ENCODE measurements at regions not wholly inside any gene's neighbourhood (a gene's known extent, or its start where the extent isn't known, plus 50 kb on each side); places are given as distances from the start of the nearest gene placed in this dataset.

DNA sequence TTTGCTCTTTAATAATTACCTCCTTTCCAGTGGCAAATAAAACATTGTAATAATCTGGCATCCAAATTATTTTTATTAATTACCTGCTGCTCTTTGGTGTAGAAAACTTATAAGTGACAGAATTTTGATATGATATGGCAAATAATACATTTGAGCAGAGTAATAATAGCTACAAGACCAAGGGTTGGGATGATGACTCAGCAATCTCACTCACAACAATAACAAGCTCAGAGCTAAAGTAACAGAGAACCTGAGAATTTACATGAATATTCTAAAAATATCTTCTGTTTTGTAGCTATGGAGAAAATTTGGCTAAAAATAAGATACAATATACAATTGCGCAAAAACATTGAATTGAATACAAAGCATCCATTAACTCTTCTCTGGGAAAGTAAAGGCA, 480.8 kb upstream of the COBL start:
- ChIA-PET POLR2A (no interaction called here), CTCF (no interaction called here)
- no peak overlapping the region for H3K27ac ChIP-seq (ENCODE audit: extremely low read depth, low read depth, low read length)
- no peaks in the 10 kb centered on the region for H3K36me3 ChIP-seq (ENCODE audit: control insufficient read depth in 2 of 2, insufficient read depth in 1 of 2, low read length in 2 of 2)
- H3K9me3 ChIP-seq (ENCODE audit: control insufficient read depth, insufficient read depth, low read depth, low read length): no peaks in the 10 kb centered on the region
- H3K4me3 ChIP-seq (ENCODE audit: low read depth, low read length): no peak overlapping the region
- TF ChIP-seq, protein P1, sequence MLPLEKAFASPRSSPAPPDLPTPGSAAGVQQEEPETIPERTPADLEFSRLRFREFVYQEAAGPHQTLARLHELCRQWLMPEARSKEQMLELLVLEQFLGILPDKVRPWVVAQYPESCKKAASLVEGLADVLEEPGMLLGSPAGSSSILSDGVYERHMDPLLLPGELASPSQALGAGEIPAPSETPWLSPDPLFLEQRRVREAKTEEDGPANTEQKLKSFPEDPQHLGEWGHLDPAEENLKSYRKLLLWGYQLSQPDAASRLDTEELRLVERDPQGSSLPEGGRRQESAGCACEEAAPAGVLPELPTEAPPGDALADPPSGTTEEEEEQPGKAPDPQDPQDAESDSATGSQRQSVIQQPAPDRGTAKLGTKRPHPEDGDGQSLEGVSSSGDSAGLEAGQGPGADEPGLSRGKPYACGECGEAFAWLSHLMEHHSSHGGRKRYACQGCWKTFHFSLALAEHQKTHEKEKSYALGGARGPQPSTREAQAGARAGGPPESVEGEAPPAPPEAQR (tag by site-specific recombination; IDR thresholded peaks at IDR 0.05): no peak
- H3K4me1 ChIP-seq (ENCODE audit: control insufficient read depth, insufficient read depth, low read length): no peaks in the 10 kb centered on the region

DNA sequence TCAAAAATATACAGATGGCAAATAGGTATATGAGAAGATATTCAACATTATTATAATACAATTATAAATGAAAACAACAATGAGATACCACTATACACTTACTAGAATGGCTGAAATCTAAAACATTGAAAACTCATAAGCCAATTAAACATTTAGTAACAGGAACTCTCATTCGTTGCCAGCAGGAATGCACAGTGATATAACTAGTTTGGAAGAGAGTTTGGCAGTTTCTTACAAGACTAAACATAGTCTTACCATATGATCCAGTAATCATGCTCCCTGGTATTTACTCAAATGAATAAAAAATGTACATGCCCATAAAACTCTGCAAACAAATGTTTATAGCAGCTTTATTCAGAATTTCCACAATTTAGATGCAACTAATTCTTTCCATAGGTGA, 476.2 kb upstream of the COBL start:
- Histone ChIP-seq H3K4me1 (ENCODE audit: control insufficient read depth, insufficient read depth, low read length) (no peaks in the 10 kb centered on the region), H3K36me3 (ENCODE audit: control insufficient read depth in 2 of 2, insufficient read depth in 1 of 2, low read length in 2 of 2) (no peaks in the 10 kb centered on the region), H3K9me3 (ENCODE audit: control insufficient read depth, insufficient read depth, low read depth, low read length) (no peaks in the 10 kb centered on the region), H3K27ac (ENCODE audit: extremely low read depth, low read depth, low read length) (no peak overlapping the region), H3K4me3 (ENCODE audit: low read depth, low read length) (no peak overlapping the region)
- POLR2A ChIA-PET: no interaction called here
- TF ChIP-seq ZFP41 (tag by site-specific recombination; IDR thresholded peaks at IDR 0.05; ENCODE audit: borderline replicate concordance) (no peak), ZNF514 (tag by site-specific recombination; IDR thresholded peaks at IDR 0.05) (no peak), ZNF366 (tag by site-specific recombination; conservative IDR thresholded peaks at IDR 0.05) (no peak)
- CTCF ChIA-PET: no interaction called here

DNA sequence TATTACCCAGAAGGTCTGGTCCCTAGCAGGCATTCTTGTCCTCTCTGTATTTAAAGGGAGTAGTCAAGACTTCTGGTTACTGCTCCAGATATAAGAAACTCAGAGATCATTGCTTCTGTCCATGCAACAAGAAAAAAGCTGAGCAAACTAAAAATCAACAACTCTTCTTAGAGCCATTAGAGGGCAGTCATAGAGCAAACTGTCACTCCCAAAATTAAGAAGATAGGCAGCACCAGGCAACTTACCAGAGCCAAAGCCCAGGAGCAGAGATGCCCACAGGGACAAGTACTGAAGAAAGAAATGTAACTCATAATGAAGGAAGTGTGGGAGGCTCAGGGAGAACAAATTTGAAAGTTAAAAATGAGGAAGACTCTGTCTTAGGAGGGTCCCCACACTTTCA, 472.9 kb upstream of the COBL start:
- CTCF ChIA-PET: interaction anchor here (0.7 kb wide), 1 partner anchor 358 kb away, joined by 4 read pairs; no protein-coding TSS in a partner anchor
- Histone ChIP-seq H3K9me3 (ENCODE audit: control insufficient read depth, insufficient read depth, low read depth, low read length) (no peaks in the 10 kb centered on the region; the same call in 1 of the 2 replicates), H3K4me3 (ENCODE audit: low read depth, low read length) (no peak overlapping the region), H3K4me1 (ENCODE audit: control insufficient read depth, insufficient read depth, low read length) (no peaks in the 10 kb centered on the region), H3K27ac (ENCODE audit: extremely low read depth, low read depth, low read length) (no peak overlapping the region), H3K36me3 (ENCODE audit: control insufficient read depth in 2 of 2, insufficient read depth in 1 of 2, low read length in 2 of 2) (no peaks in the 10 kb centered on the region)
- POLR2A ChIA-PET: no interaction called here
- TF ChIP-seq HOXA7 (CRISPR knock-in tag; IDR thresholded peaks at IDR 0.05; ENCODE audit: borderline replicate concordance): no peak
- TF ChIP-seq SCRT1 (tag by site-specific recombination; IDR thresholded peaks at IDR 0.05; ENCODE audit: borderline replicate concordance): no peak
- TF ChIP-seq KLF16 (tag by site-specific recombination; IDR thresholded peaks at IDR 0.05): no peak
- TF ChIP-seq PRDM1 (tag by site-specific recombination; IDR thresholded peaks at IDR 0.05): no peak
- TF ChIP-seq, protein P2, sequence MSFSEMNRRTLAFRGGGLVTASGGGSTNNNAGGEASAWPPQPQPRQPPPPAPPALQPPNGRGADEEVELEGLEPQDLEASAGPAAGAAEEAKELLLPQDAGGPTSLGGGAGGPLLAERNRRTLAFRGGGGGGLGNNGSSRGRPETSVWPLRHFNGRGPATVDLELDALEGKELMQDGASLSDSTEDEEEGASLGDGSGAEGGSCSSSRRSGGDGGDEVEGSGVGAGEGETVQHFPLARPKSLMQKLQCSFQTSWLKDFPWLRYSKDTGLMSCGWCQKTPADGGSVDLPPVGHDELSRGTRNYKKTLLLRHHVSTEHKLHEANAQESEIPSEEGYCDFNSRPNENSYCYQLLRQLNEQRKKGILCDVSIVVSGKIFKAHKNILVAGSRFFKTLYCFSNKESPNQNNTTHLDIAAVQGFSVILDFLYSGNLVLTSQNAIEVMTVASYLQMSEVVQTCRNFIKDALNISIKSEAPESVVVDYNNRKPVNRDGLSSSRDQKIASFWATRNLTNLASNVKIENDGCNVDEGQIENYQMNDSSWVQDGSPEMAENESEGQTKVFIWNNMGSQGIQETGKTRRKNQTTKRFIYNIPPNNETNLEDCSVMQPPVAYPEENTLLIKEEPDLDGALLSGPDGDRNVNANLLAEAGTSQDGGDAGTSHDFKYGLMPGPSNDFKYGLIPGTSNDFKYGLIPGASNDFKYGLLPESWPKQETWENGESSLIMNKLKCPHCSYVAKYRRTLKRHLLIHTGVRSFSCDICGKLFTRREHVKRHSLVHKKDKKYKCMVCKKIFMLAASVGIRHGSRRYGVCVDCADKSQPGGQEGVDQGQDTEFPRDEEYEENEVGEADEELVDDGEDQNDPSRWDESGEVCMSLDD (tag by site-specific recombination; IDR thresholded peaks at IDR 0.05): no peak
- TF ChIP-seq, protein P3, sequence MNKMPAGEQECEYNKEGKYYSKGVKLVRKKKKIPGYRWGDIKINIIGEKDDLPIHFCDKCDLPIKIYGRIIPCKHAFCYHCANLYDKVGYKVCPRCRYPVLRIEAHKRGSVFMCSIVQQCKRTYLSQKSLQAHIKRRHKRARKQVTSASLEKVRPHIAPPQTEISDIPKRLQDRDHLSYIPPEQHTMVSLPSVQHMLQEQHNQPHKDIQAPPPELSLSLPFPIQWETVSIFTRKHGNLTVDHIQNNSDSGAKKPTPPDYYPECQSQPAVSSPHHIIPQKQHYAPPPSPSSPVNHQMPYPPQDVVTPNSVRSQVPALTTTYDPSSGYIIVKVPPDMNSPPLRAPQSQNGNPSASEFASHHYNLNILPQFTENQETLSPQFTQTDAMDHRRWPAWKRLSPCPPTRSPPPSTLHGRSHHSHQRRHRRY (tag by site-specific recombination; IDR thresholded peaks at IDR 0.05): no peak
- no peak for TF ChIP-seq GLIS1 (tag by site-specific recombination; IDR thresholded peaks at IDR 0.05)
- TF ChIP-seq SETDB1 (IDR thresholded peaks at IDR 0.05; ENCODE audit: insufficient read length, low read length): no peak
- TF ChIP-seq, protein P4, sequence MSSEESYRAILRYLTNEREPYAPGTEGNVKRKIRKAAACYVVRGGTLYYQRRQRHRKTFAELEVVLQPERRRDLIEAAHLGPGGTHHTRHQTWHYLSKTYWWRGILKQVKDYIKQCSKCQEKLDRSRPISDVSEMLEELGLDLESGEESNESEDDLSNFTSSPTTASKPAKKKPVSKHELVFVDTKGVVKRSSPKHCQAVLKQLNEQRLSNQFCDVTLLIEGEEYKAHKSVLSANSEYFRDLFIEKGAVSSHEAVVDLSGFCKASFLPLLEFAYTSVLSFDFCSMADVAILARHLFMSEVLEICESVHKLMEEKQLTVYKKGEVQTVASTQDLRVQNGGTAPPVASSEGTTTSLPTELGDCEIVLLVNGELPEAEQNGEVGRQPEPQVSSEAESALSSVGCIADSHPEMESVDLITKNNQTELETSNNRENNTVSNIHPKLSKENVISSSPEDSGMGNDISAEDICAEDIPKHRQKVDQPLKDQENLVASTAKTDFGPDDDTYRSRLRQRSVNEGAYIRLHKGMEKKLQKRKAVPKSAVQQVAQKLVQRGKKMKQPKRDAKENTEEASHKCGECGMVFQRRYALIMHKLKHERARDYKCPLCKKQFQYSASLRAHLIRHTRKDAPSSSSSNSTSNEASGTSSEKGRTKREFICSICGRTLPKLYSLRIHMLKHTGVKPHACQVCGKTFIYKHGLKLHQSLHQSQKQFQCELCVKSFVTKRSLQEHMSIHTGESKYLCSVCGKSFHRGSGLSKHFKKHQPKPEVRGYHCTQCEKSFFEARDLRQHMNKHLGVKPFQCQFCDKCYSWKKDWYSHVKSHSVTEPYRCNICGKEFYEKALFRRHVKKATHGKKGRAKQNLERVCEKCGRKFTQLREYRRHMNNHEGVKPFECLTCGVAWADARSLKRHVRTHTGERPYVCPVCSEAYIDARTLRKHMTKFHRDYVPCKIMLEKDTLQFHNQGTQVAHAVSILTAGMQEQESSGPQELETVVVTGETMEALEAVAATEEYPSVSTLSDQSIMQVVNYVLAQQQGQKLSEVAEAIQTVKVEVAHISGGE (tag by site-specific recombination; conservative IDR thresholded peaks at IDR 0.05; ENCODE audit: low read depth): no peak
- no peak for TF ChIP-seq ZNF830 (tag by site-specific recombination; IDR thresholded peaks at IDR 0.05; ENCODE audit: low read depth)
- no peak for TF ChIP-seq ZNF292 (tag by site-specific recombination; IDR thresholded peaks at IDR 0.05; ENCODE audit: borderline replicate concordance, low read depth)
- TF ChIP-seq EGR2 (tag by site-specific recombination; IDR thresholded peaks at IDR 0.05; ENCODE audit: low read depth): no peak
- no peak for TF ChIP-seq ZNF521 (tag by site-specific recombination; IDR thresholded peaks at IDR 0.05)
- TF ChIP-seq ZNF776 (tag by site-specific recombination; IDR thresholded peaks at IDR 0.05; ENCODE audit: borderline replicate concordance): no peak
- no peak for TF ChIP-seq ZNF2 (tag by site-specific recombination; IDR thresholded peaks at IDR 0.05)
- TF ChIP-seq ZNF132 (tag by site-specific recombination; IDR thresholded peaks at IDR 0.05; ENCODE audit: borderline replicate concordance): no peak
- TF ChIP-seq ZNF248 (tag by site-specific recombination; IDR thresholded peaks at IDR 0.05): no peak

Measured in HEK293 (cell line).